Adrenal gland (tissue), 5 donors: ENCODE measurements at regions not wholly inside any gene's neighbourhood (a gene's known extent, or its start where the extent isn't known, plus 50 kb on each side); places are given as distances from the start of the nearest gene placed in this dataset.

Experiments
- POLR2A ChIP-seq, 2 donors: fragments of 450-650 bp; IDR thresholded peaks; one replicate each; pipeline ENCODE4 v1.6.1; 2017; ENCODE audit warnings: antibody characterized with exemption in 2 of 2, mild to moderate bottlenecking in 2 of 2, moderate library complexity in 1 of 2
- TF ChIP-seq, protein P1 (sequence below), 6 experiments: fragments of 450-650 bp in 4 of 6; fragments of 200-600 bp in 2 of 6; sonication (generic) in 1 of 6; IDR thresholded peaks; 1 replicate in 5 of 6; 2 replicates in 1 of 6; pipeline versions ENCODE4 v1.5.1 to v1.8.0; 2016 to 2021; ENCODE audit warnings: antibody characterized with exemption in 6 of 6, mild to moderate bottlenecking in 2 of 6, moderate library complexity in 1 of 6
- donor health status: DM: no; HTN: no; CAD: no.

DNA sequence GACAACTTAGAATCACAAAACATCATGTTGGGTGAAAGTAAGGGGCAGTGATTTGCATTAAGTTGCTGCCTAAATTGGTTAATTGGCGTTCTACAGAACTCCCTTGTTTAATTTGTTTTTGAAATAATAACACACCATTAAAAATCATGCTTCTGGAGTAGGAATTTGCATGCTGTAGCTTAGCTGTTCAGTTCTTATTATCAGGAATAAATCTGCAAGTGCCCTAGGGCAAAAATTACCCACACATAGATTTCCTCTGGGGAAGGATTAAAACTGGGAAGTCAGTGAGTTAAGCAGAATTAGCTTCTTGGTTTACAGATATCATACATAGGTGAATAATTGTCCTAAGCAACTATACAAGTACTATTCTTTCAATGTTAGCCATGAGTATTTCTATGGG is 381.6 kb upstream of the NAALADL2 start:
- no peak for TF ChIP-seq POLR2A (IDR thresholded peaks at IDR 0.05)
- TF ChIP-seq, protein P1, sequence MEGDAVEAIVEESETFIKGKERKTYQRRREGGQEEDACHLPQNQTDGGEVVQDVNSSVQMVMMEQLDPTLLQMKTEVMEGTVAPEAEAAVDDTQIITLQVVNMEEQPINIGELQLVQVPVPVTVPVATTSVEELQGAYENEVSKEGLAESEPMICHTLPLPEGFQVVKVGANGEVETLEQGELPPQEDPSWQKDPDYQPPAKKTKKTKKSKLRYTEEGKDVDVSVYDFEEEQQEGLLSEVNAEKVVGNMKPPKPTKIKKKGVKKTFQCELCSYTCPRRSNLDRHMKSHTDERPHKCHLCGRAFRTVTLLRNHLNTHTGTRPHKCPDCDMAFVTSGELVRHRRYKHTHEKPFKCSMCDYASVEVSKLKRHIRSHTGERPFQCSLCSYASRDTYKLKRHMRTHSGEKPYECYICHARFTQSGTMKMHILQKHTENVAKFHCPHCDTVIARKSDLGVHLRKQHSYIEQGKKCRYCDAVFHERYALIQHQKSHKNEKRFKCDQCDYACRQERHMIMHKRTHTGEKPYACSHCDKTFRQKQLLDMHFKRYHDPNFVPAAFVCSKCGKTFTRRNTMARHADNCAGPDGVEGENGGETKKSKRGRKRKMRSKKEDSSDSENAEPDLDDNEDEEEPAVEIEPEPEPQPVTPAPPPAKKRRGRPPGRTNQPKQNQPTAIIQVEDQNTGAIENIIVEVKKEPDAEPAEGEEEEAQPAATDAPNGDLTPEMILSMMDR (IDR thresholded peaks at IDR 0.05) = no peak
